HG03521 (cell line): ENCODE measurements at regions not wholly inside any gene's neighbourhood (a gene's known extent, or its start where the extent isn't known, plus 50 kb on each side); places are given as distances from the start of the nearest gene placed in this dataset.
"Not testable (repeated sequence)": the region's sequence is repeated elsewhere in the genome, so short reads cannot be mapped to it uniquely, and the experiment has no call there.

Source experiments
- ATAC-seq: cut with Tn5 transposase; IDR thresholded peaks from one replicate; pipeline ENCODE4 v1.9.1; 2021; ENCODE audit warnings: mild to moderate bottlenecking, moderate library complexity; ENCODE audit not compliant: unreplicated experiment

DNA sequence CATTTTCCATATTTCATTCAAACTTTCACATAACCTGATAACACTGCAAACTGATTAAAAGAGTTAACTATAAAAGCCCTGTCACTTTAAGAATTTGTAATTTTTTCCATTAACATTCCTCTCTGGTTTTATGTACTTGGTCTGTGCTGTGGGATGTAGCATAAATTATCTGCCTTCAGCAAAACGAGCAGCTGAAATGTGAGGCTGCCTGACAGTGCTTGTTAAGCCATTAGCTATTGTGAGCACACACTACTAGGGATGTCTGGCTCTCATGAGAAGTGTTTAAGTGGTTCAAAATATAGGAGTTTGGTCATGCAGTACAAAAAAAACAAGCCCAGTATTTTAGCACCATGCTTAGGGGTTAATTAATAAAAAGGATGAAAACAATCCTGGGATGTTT lies 63.0 kb downstream of the HOXA1 start:
- no peak for ATAC-seq

DNA sequence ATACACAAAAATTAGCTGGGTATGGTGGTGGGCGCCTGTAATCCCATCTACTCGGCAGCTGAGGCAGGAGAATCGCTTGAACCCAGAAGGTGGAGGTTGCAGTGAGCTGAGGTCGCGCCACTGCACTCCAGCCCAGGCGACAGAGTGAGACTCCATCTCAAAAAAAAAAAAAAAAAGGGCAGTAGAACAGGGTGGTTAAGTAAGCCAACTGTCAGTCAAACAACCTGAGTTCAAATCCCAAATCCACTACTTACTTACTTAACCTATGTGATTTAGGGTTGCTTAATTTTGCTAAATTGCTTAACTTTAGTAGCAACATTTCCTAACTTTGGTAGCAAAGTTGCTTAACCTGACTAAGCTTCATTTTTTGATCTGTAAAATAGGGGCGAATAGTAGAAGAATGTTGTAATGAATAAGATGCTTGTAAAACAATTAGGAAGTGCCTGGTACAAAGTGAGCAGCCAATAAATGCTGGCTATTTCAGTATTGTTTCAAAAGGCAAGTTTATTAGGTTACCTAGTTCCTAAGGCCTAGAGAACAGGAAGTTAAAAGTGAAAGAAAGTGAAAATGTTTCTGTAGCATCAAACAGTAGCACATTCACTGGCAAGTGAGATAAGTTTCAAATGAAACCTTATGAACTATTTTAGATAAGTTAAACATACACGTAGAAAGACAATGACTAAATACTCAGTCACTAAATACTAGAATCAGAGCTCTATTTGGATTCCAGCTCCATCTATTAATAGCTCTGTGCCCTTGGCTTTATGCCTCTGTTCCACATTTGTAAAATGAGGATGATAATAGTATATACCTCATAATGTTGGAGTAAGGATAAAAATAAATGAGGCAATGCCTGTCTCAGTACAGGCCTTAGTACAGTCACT lies 64.3 kb downstream of the HOXA1 start:
- peak; percentile 71 for ATAC-seq

DNA sequence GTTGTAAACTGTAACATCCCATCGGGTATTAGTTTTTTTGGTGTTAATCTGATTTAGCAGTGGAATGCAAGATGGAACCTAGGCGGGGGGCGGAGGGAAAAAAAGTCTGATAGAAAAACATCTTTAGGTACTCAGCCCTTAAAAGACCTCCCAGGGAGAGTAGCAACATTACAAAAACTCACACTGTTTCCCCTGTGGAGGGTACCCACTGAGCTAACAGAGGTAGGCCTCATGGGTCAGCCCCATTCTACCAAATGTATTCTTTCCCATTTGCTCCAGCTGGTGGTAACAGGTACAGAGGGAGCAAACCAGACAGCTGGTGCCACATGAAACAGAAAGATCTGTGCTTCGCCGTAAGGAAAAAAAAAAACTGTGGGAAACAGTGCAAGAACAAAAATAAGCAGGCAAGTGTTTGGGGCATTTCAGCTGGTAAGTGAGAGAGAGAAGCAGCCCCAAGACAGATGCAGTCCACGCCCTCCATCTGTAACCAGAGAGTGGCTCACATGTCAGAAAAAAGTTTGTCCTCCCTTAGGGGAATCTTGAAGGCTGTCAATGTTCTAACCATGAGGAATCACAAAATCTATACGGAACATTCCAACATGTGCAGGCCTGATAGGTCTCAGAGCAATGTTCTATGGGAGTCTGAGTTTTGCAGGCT lies 65.3 kb downstream of the HOXA1 start:
- no peak for ATAC-seq

DNA sequence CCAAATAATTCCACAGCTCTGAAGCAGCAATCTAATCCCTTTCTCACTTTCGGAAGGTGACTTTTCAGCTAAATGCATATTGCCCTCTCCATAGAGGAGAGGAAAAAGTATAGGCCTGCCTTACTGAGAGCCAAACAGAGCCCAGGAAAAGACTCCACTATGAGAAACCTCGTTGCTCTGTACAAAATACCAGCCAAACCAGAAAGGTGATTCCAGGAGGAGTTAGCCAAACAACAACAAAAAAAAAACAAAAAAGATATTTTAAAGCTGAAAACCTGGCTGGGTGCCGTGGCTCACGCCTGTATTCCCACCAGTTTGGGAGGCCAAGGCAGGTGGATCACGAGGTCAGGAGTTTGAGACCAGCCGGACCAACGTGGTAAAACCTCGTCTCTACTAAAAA lies 70.5 kb downstream of the HOXA1 start:
- ATAC-seq = no peak

DNA sequence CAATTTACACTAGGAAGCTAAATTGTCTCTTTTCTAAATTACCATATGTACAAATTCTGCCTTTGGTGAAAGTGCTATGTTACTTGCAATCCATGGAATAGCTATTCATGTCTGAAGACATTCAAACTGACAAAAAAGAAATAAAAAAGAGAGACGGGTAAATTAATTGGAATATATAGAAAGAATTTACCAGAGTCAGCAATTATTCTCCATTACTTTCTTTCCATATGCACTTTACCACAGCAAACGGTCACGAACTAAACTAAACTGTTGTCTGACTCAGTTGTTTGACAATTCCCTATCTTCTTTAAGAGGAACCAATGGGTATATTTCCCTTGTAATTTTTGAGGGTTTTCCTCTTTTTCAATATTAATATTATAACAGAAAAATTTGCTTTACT lies 85.7 kb downstream of the HOXA1 start:
- no peak for ATAC-seq

DNA sequence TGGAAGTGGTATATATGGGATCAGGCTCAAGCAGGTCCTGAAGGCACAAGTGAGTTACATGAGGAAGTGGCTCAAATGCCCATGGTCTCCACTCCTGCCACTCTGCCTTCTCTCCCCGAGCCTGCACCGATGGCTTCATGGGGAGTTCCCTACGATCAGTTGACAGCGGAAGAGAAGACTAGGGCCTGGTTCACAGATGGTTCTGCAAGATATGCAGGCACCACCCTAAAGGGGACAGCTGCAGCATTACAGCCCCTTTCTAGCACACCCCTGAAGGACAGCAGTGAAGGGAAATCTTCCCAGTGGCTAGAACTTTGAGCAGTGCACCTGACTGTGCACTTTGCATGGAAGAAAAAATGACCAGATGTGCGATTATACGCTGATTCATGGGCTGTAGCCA lies 95.3 kb downstream of the HOXA1 start:
- no peak for ATAC-seq

DNA sequence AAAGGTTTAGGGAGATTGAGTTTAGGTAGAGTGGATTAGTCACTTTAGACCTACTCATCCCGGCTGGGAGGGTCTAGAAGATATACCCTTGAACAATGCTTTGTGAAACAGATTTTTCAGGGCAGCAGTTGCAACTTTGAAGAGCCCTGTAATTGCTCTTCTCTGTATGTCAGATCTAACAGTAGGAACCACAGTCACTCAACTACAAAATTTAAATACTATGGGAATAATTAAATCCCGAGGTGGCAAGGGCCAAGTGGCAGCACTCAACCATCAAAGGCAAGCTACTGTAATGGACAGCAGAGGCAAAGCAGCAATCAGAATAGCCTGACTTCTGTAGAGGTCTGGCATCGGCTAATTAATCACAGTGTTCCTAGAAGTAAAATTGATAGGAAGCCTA lies 97.5 kb downstream of the HOXA1 start:
- ATAC-seq = not testable (repeated sequence)

DNA sequence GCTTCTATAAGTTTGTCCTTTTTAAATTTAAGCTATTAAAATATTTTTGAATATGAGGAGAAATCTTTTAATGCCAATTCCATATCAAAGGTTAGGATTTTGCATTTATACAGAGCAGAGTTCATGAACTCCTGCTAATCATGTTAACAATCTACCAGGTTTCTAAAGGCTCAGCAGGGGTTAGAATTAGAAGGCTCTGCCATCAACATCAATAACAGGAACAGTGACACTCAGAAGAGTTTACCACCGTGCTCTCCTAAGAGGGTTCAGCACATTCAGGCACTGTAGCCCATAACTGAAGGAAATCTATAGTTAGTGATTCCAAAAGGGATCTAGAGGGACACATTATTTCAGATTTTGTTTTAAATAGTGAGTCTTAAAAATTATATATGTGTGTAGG lies 100.1 kb downstream of the HOXA1 start:
- no peak for ATAC-seq

DNA sequence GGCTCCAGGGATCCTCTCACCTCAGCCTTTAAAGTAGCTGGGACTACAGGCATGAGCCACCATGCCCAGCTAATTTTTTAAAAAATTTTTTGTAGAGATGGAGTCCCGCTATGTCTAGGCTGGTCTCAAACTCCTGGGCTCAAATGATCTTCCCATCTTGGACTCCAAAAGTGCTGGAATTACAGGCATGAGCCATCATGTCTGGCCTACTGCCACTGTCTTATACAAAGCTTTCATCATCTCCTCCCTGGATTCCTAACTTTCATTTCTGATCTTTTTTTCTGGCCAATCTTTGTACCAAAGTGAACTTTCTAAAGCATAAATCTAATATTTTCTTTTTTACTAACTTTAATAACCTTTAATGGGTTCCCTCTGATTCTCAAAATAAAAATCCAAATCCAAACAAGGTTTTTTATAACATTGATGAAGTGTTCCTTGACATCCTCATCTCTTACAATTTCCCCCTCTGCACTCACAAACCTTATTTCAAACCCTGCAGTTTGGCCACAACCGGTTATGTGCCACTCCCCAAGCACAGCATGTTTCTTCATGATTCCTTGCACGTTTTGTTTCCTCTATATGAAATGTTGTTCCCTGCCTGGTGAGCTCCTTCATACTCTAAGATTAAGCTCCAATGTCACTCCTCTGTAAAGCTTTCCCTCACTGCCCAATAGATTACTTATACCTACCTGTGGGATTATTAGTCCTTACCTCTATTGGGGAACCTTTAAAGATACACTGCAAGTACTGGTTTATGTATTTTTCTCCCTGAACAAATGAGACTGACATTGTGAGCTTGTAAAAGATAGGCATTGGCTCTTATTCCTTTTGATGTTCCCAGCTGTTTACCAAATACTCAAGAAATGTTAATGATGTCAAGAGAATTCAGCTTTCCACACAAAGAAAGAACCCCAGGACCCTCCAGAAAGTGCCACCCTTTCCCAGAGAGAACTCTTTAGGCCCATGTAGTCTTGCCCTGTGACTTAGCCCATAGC lies 101.7 kb downstream of the HOXA1 start:
- no peak for ATAC-seq

DNA sequence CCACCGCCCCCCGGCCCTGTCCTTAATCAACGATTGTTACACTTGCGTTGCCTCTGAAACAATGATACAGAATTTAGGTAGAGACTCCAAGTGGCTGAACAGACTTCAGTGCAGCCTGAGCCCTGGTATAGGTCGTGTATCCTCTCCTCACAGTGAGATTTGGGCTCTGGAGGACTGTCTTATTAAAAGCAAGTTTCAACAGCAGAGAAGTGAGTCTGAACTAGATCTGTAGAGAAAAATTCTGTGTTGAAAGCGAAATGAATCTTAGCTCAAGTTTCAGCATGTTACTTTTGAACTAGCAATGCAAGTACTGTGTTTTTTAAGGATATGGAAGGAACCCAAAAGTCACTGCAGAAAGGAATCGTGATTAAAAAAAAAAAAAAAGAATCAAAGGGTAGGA lies 103.1 kb downstream of the HOXA1 start:
- ATAC-seq = no peak

DNA sequence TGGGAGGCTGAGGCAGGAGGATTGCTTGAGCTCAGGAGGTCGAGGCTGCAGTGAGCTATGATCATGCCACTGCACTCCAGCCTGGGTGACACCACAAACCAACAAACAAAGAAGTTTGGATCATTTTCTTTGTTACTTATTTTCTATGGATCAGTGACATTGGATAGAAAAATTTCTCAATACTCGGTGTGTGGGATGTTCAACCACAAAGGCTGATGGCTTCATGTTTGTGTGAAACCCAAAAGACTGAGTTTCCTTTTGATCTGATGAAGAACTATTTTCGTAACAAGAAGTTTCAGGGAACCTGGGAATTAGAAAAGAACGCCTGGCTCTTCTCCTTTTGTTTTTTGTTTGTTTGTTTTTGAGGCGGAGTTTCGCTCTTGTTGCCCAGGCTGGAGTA lies 104.0 kb downstream of the HOXA1 start:
- no peak for ATAC-seq

DNA sequence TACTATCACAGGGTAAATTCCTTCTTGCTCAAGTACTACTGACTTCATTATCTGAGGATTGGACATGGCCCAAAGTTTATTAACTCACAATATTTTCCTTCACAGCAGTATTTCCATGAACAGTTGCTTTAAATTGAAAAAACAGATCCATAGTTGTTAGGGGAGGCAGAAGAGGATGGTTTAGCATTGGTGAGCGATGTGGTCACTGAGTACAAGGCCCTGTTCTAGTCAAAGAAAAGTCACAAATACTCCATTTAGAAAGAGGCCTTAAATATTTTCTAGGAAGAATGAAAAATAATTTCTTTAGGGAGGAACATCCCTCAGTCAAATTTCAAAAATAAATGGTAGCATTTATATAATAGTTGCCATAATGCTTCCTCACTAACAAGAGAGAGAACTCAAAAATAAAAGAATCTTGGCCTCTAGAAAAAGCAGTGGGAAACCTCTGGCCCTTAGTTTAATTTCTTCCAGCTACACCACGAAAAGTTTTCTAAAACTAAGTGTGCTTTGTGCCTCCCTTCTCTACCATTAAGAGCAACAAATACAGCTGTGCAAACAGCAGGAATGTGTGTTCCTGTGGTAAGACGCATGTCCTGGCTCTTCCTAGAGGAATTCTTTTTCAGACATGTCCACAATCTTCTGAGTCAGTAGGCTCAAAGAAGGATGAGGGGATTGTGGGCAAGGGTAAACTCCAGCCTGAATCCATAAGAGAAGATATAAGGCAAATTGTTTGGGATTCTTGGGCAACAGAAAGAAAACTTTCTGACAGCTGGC lies 105.7 kb downstream of the HOXA1 start:
- ATAC-seq = no peak

DNA sequence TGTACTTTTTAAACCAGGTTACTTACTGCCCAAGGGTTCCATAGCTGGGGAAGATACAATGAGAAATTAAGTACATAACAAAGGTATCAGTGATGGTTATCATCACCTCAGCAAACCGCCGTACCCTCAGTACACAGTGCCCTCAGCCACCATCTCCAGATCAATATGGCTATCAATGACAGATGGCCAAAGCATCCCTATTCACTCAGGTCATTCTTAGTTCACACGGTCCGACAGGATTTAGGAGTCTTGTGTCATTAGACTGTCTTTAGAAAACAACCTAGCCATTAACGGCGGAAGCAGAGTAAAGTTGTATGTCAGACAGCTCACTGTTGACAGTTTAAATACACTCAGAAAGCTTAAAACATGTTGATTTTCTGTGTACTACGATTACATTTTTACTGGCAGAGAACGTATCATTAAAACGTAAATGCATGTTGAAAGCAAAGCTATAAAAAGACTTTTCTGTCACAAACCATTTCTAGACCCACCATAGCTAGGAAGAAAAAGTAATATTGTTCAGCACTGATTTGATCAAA lies 106.9 kb downstream of the HOXA1 start:
- no peak for ATAC-seq

DNA sequence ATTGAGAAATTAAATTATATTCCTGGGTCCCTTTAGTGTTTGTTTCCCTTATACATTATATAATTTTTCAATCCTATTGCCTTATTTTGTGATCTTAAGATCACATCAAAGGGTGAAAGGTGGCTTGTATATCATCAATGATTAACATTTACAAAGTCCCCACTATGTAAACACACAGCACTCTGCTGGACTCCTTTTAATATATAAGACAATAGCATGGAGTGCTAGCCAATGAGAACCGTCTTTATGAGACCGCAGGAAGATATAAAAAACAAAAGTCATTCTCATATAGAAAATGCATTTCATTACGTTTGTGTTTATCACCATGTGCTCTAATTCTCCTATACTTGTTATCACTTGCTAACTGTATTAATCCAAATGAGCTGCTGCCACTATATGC lies 108.5 kb downstream of the HOXA1 start:
- no peak for ATAC-seq

DNA sequence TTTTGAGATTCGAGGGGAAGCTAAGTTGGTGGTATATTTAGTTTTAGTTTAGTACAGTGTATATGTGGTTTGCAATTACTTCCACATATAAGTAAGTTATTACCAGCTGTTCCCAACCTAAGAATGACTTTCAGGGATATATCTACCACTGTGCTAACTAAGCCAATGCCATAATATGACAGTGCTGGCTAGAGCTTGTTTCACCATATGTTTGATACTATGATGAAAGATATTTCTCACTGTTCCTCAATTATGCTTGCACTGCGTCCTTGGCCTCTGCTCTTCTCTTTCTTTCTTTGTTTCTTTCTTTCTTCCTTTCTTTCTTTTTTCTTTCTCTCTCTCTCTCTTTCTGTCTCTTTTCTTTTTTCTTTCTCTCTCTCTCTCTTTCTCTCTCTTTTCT lies 113.8 kb upstream of the SKAP2 start:
- ATAC-seq = no peak

DNA sequence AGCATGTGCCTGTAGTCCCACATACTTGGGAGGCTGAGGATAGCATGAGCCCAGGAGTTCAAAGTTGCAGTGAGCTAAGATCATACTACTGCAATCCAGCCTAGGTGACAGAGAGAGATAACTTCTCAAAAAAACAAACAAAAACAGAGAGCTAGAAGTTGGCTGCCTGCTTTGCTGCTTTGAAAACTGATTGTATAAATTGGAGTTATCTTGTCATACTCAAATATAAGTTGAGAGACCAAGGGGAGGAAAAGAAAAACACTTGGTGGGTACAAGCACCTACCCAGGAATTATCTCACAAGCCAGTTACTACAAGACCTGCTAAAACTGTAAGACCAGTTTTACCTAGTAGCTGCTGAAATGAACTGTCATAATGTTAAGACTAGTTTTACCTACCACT lies 112.5 kb upstream of the SKAP2 start:
- ATAC-seq = no peak

DNA sequence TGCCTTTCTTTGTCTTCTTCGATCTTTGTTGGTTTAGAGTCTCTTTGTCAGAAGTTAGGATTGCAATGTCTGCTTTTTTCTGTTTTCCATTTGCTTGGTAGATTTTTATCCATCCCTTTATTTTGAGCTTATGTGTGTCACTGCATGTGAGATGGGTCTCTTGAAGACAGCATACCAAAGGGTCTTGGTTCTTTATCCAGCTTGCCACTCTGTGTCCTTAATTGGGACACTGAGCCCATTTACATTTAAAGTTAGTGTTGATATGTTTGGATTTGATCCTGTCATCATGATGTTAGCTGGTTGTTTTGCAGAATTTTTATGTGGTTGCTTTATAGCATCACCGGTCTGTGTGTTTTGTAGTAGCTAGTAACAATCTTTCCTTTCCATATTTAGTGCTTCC lies 107.5 kb upstream of the SKAP2 start:
- not testable (repeated sequence) for ATAC-seq

DNA sequence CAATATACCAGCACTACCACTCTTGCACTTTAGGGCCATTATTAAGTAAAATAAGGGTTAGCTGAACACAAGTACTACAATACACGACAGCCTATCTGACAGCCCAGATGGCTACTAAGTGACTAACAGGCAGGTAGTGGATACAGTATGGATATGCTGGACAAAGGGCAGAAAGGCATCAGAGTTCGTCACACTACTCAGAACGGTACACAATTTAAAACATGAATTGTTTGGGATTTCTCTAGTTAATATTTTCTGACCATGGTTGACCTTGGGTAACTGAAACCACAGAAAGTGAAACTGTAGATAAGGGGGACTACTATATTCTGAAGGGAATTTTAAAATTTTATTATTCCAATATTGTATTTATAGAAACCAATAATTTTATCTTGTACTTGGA lies 101.3 kb upstream of the SKAP2 start:
- ATAC-seq = no peak

DNA sequence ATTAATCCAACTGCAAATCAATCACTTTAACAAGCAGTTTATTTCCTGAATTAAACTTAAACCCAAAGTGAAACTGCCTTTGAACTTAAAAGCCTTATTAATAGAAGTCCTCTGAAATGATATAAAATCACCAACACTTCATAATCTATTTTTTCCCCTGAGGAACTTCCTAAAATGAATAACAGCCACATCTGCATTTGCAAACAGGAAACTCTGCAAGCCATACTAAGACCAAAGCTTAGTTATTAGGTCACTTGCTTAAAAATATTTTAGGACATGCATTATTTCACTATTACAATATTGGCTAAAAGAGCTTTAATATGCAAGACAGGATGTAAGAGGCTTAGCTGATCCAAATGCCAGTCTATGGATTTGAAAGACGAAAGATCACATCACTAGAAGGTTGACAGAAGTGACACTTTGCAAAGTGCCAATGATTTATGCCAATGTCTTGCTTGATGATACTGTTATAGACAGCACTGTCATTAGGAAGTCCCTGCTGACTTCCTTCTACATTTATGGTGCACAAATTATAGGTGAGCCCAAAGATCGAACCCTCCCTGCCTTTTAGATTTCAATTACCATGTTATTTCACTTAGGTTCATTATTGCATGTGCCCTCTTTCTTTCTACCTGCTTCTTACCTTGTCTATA lies 99.9 kb upstream of the SKAP2 start:
- no peak for ATAC-seq

DNA sequence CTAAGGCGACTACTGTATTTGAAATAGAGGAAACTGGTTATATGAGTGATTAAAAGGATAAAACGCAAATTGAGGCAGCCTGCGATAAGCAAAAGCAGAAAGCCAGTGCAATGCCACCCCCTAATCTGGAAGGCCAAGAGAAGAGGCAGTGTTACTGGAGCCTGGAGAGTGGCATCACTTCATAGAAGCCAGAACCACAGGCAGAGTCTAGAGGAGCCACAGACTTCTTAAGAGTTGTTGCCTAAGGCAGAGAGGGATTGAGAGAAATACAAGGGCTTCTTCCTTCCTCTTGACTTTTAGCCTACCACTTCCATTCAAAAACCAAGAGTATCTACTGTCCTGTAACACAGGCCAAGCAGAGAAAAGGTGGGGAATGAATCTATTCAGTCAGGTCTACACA lies 94.9 kb upstream of the SKAP2 start:
- ATAC-seq = no peak
